ENCODE measurements at regions not wholly inside any gene's neighbourhood (a gene's known extent, or its start where the extent isn't known, plus 50 kb on each side); places are given as distances from the start of the nearest gene placed in this dataset.

- no peak for TF ChIP-seq CTCF (conservative IDR thresholded peaks at IDR 0.05 in 1 of 2, IDR thresholded peaks at IDR 0.05 in 1 of 2; ENCODE audit: extremely low read depth in 1 of 2, insufficient read depth in 1 of 2, low read depth in 1 of 2, low read length in 2 of 2)
- no peak for TF ChIP-seq EZH2 (IDR thresholded peaks at IDR 0.05; ENCODE audit: borderline replicate concordance, low read length)
Measured at GRCh38 chr15:48059791-48060190, 61.0 kb upstream of the SLC24A5 start.

Measured in mammary epithelial cell (primary cell).